ENCODE measurements at regions not wholly inside any gene's neighbourhood (a gene's known extent, or its start where the extent isn't known, plus 50 kb on each side); places are given as distances from the start of the nearest gene placed in this dataset.

DNA sequence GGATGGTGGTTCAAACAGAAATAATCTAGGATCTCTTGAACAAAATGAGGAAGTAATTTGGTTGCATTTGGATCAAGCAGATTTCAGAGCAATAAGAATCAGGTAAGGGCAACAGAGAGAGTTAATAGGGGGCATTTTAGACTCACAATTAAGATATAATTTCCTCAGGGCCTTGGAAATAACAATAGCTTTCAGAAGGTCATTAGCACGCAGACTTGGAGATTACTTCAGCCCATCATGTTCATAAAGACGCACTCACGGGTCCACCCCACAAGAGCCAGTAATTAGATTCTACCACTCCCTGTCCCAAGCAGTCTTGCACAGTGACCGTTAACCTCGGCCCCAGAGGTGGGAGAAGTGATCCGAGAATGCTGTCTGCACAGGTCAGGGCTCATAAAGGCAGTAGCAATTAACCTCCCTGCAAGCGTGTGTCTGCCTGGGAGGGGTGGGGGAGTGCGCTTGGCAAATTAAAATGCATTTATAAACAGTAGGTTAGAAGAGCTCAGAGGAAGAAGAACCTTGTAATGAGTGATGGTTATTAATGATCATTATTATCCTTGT is 125.7 kb upstream of the CCDC196 start:
- TF ChIP-seq CHD1 (IDR thresholded peaks at IDR 0.05; ENCODE audit: low read depth, low read length) (no peak), EZH2 (IDR thresholded peaks at IDR 0.05; ENCODE audit: borderline replicate concordance, control insufficient read depth, low read depth, low read length) (no peak), PAX8 (IDR thresholded peaks at IDR 0.05) (no peak), JUND (IDR thresholded peaks at IDR 0.05; ENCODE audit: low read depth, low read length) (no peak), NR2C2 (IDR thresholded peaks at IDR 0.05; ENCODE audit: borderline replicate concordance, control insufficient read depth, insufficient read length, low read depth) (no peak), CREM (IDR thresholded peaks at IDR 0.05; ENCODE audit: low read depth) (no peak), CEBPB (IDR thresholded peaks at IDR 0.05; ENCODE audit: borderline replicate concordance in 1 of 2, low read depth in 2 of 2, low read length in 2 of 2) (no peak)
- TF ChIP-seq, protein P1, sequence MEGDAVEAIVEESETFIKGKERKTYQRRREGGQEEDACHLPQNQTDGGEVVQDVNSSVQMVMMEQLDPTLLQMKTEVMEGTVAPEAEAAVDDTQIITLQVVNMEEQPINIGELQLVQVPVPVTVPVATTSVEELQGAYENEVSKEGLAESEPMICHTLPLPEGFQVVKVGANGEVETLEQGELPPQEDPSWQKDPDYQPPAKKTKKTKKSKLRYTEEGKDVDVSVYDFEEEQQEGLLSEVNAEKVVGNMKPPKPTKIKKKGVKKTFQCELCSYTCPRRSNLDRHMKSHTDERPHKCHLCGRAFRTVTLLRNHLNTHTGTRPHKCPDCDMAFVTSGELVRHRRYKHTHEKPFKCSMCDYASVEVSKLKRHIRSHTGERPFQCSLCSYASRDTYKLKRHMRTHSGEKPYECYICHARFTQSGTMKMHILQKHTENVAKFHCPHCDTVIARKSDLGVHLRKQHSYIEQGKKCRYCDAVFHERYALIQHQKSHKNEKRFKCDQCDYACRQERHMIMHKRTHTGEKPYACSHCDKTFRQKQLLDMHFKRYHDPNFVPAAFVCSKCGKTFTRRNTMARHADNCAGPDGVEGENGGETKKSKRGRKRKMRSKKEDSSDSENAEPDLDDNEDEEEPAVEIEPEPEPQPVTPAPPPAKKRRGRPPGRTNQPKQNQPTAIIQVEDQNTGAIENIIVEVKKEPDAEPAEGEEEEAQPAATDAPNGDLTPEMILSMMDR (IDR thresholded peaks at IDR 0.05 in 2 of 3, conservative IDR thresholded peaks at IDR 0.05 in 1 of 3; ENCODE audit: control insufficient read depth in 2 of 3, extremely low read depth in 1 of 3, insufficient read depth in 1 of 3, low read depth in 3 of 3, low read length in 3 of 3): no peak

Measured in GM12878 (cell line).